Kidney (tissue), 13 donors: ENCODE measurements at regions not wholly inside any gene's neighbourhood (a gene's known extent, or its start where the extent isn't known, plus 50 kb on each side); places are given as distances from the start of the nearest gene placed in this dataset.

Experiments used
- DNase-seq, 5 donors: peaks; one replicate each; pipeline ENCODE4 v3.0.0-alpha.2; 2013 to 2020
- FAIRE-seq: peaks from 2 replicates; lab custom pipeline; 2012; peaks lifted over from hg19 to GRCh38; lab: Jason Lieb, UNC
- H3K27ac ChIP-seq, 2 donors: one replicate each; pipeline ENCODE4 v1.7.0; 2013; ENCODE audit warnings: low read depth in 2 of 2, low read length in 2 of 2, inconsistent platforms in 1 of 2
- H3K27me3 ChIP-seq: one replicate; pipeline ENCODE4 v1.7.1; 2013; ENCODE audit warnings: low read length, inconsistent platforms; ENCODE audit not compliant: control insufficient read depth, insufficient read depth
- H3K36me3 ChIP-seq, 3 donors: one replicate each; pipeline versions ENCODE4 v1.7.0 to v1.7.1; 2013; ENCODE audit warnings: low read length in 3 of 3, control low read depth in 1 of 3, inconsistent platforms in 1 of 3; ENCODE audit not compliant: insufficient read depth in 3 of 3, control insufficient read depth in 2 of 3
- H3K4me1 ChIP-seq, 3 donors: one replicate each; pipeline versions ENCODE4 v1.7.0 to v1.7.1; 2013; ENCODE audit warnings: low read length in 3 of 3, inconsistent platforms in 1 of 3, low read depth in 1 of 3; ENCODE audit not compliant: control insufficient read depth in 2 of 3, insufficient read depth in 2 of 3
- H3K4me3 ChIP-seq, 3 donors: one replicate each; pipeline versions ENCODE4 v1.7.0 to v1.8.1; 2013; ENCODE audit warnings: low read length in 3 of 3, control low read depth in 1 of 3, inconsistent platforms in 1 of 3
- H3K9ac ChIP-seq, 3 donors: one replicate each; pipeline versions ENCODE4 v1.7.0 to v1.7.1; 2013; ENCODE audit warnings: low read length in 3 of 3, control low read depth in 1 of 3, inconsistent platforms in 1 of 3
- H3K9me3 ChIP-seq, 3 donors: one replicate each; pipeline versions ENCODE4 v1.7.0 to v1.7.1; 2013; ENCODE audit warnings: low read length in 3 of 3, control low read depth in 1 of 3, inconsistent platforms in 1 of 3; ENCODE audit not compliant: control insufficient read depth in 2 of 3, insufficient read depth in 1 of 3
- CTCF ChIP-seq: IDR thresholded peaks from 3 replicates; pipeline ENCODE4 v1.5.1; 2012; ENCODE audit warnings: mild to moderate bottlenecking, moderate library complexity, borderline replicate concordance; ENCODE audit not compliant: insufficient read depth; ENCODE audit errors: extremely low read depth
- intact Hi-C: fragments of 100-400 bp; cut with DNase I; formaldehyde crosslinking; loops from one replicate; pipeline ENCODE4 v1.11.1; 2022
- donor health status: control.
- donor health status: control.
- donor health status: control.
- donor health status: control.
- donor health status: control.
- donor health status: DM: yes; HTN: yes; CAD: no.
- donor health status: Normal renal cell carcinoma (clear cell type).

GRCh38 chr1:232431326-232431725, 198.6 kb downstream of the SIPA1L2 start:
- no peaks in the 10 kb centered on the region for H3K27me3 ChIP-seq
- H3K4me3 ChIP-seq: no peak overlapping the region
- FAIRE-seq (no peak), DNase-seq (no peak)
- H3K36me3 ChIP-seq: peaks cover 0 to 2% (median 0%) of the 10 kb centered on the region in 3 donors
- no peaks in the 10 kb centered on the region for H3K9me3 ChIP-seq
- no peak for TF ChIP-seq CTCF
- H3K4me1 ChIP-seq: peaks cover 0 to 7% (median 0%) of the 10 kb centered on the region in 3 donors
- intact Hi-C loops: no loop called here
- no peak overlapping the region for H3K9ac ChIP-seq
- H3K27ac ChIP-seq: no peak overlapping the region

- Histone ChIP-seq H3K9ac (no peak overlapping the region), H3K27me3 (no peaks in the 10 kb centered on the region), H3K4me1 (peaks cover 0 to 3% (median 0%) of the 10 kb centered on the region in 3 donors), H3K36me3 (peaks cover 0 to 2% (median 2%) of the 10 kb centered on the region in 3 donors), H3K27ac (no peak overlapping the region), H3K4me3 (no peak overlapping the region), H3K9me3 (no peaks in the 10 kb centered on the region)
- FAIRE-seq: no peak
- intact Hi-C loops: no loop called here
- no peak for DNase-seq
- TF ChIP-seq CTCF: no peak
Observed at GRCh38 chr1:232430467-232430866, 199.5 kb downstream of the SIPA1L2 start.

- no peak overlapping the region for H3K9ac ChIP-seq
- FAIRE-seq: no peak
- peak in 3 of 5 donors; percentile 64 to 85 (median 80) for DNase-seq
- H3K27me3 ChIP-seq: no peaks in the 10 kb centered on the region
- no peak for TF ChIP-seq CTCF
- H3K4me3 ChIP-seq: no peak overlapping the region
- no peak overlapping the region for H3K27ac ChIP-seq
- peaks cover 0 to 3% (median 0%) of the 10 kb centered on the region in 3 donors for H3K4me1 ChIP-seq
- no peaks in the 10 kb centered on the region for H3K9me3 ChIP-seq
- intact Hi-C loops: no loop called here
- peaks cover 0 to 2% (median 2%) of the 10 kb centered on the region in 3 donors for H3K36me3 ChIP-seq
Observed at GRCh38 chr1:232428786-232429530, 201.0 kb downstream of the SIPA1L2 start.
